Epithelial cell of esophagus (primary cell): ENCODE measurements at regions not wholly inside any gene's neighbourhood (a gene's known extent, or its start where the extent isn't known, plus 50 kb on each side); places are given as distances from the start of the nearest gene placed in this dataset.

Source experiments
- DNase-seq: peaks from one replicate; pipeline ENCODE4 v3.0.0; 2010; ENCODE audit warnings: low read depth
- H3K4me3 ChIP-seq: 2 replicates; pipeline ENCODE4 v1.5.1; 2011; ENCODE audit warnings: mild to moderate bottlenecking, low read length, control low read depth
- TF ChIP-seq, protein P1 (sequence below): IDR thresholded peaks from 2 replicates; pipeline ENCODE4 v1.5.1; 2011; ENCODE audit warnings: low read depth, mild to moderate bottlenecking, low read length, control low read depth, inconsistent platforms; ENCODE audit not compliant: insufficient read depth; ENCODE audit errors: missing control alignments

GRCh38 chr3:80087767-80088166, 320.0 kb upstream of the ROBO1 start:
- no peak overlapping the region for H3K4me3 ChIP-seq
- TF ChIP-seq, protein P1, sequence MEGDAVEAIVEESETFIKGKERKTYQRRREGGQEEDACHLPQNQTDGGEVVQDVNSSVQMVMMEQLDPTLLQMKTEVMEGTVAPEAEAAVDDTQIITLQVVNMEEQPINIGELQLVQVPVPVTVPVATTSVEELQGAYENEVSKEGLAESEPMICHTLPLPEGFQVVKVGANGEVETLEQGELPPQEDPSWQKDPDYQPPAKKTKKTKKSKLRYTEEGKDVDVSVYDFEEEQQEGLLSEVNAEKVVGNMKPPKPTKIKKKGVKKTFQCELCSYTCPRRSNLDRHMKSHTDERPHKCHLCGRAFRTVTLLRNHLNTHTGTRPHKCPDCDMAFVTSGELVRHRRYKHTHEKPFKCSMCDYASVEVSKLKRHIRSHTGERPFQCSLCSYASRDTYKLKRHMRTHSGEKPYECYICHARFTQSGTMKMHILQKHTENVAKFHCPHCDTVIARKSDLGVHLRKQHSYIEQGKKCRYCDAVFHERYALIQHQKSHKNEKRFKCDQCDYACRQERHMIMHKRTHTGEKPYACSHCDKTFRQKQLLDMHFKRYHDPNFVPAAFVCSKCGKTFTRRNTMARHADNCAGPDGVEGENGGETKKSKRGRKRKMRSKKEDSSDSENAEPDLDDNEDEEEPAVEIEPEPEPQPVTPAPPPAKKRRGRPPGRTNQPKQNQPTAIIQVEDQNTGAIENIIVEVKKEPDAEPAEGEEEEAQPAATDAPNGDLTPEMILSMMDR = no peak
- DNase-seq = peak; percentile 57

DNA sequence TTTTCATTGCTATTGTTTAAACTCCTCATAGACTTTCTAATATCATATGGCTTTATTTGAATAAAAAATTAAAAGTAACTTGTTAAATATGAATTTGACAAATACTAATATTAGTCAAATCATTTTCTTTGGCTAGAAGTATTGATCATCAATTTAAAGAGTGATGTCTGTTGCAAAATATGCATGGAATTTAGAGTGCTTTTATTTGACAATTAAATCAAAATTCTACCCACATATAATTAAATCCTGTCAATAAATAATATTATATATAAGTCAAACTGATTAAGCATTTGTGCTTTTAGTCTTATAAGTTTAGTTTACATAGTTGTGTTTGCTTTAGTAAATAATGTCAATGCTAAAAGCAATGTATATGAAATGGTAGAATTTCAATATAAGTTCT, 318.6 kb upstream of the ROBO1 start:
- DNase-seq = no peak
- TF ChIP-seq, protein P1 = no peak
- H3K4me3 ChIP-seq = no peak overlapping the region

DNA sequence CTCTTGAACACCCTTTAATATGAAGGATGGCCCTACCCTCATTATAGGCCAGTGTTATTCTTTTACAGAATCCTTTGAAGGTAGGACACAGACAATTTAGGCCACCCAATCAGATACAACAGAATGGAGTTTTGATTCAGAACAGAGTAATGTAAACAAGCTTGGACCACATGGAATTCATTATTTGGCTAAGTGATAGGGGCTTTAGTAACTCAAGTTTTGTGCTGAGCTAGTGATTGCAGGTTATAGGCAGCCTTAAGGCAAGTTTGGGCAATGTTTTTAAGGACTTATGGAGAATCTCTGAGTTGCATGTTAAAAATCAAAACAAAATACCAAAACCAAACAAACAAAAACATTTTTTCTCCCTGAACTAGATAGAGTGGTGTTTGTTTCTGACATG, 312.1 kb upstream of the ROBO1 start:
- TF ChIP-seq, protein P1 = no peak
- DNase-seq = peak; percentile 5
- no peak overlapping the region for H3K4me3 ChIP-seq

DNA sequence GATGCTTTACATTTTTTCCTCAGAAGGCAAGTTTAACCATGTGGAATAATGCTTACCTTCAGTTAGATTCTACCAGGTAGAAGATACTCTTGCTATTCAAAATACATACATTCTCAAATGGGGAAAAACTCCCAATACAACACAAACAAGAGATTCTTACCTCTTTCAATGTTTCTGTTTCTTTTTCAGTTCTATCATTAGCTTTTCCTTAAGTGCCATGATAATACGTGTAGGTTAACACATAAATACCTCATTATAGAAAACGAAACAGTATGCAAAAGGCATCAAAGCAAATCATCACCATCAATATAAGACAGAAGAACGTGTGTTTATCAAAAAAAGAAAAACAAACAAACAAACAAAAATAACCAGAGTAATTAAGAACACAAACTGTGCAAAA, 300.7 kb upstream of the ROBO1 start:
- TF ChIP-seq, protein P1 = no peak
- no peak overlapping the region for H3K4me3 ChIP-seq
- no peak for DNase-seq

- DNase-seq = no peak
- H3K4me3 ChIP-seq = no peak overlapping the region
- TF ChIP-seq, protein P1 = no peak
Observed at GRCh38 chr3:80063535-80063934, 295.7 kb upstream of the ROBO1 start.

DNA sequence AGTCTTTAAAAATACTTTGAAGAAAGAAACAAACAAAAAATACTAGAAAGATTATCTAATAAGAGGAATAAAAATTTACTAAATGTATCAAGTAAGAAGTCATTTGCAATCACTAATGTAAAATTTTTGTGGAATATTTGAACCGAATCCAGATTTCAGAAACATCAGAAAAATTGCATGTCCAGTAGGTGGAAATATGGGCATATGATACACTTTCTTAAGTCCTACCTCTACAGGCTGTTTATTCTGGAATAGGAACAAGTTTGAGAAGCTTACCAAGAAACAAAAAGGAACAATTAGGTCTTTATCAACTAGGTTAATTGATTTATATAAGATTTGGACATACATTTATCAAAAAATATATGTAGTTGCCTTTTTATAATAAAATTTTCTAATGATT, 292.9 kb upstream of the ROBO1 start:
- DNase-seq = no peak
- TF ChIP-seq, protein P1 = no peak
- H3K4me3 ChIP-seq = no peak overlapping the region

GRCh38 chr3:80055306-80055705, 287.5 kb upstream of the ROBO1 start:
- DNase-seq = no peak
- H3K4me3 ChIP-seq = no peak overlapping the region
- TF ChIP-seq, protein P1 = no peak
